ENCODE measurements at regions not wholly inside any gene's neighbourhood (a gene's known extent, or its start where the extent isn't known, plus 50 kb on each side); places are given as distances from the start of the nearest gene placed in this dataset.

DNA sequence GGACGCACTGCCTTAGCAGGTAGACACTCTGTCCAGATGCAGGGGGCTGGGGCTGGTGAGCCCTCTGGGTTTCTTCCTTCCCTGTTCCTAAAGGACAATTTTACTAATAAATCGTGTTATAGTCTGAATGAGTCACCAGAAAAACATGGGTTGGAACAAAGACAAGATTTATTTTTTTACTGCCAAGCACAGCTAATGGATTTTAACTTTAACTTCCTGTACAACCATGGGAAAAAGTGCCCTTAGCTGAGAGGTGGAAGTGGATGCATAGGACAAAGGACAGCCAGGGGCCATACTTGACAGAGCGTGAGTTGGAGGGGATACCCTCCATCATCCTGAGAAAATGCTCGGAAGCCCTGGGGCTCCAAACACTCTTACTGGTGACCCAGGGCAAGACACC is 300.7 kb downstream of the MSX2 start:
- H3K27me3 Mint-ChIP-seq, result peaks cover 0 to 8% of the 10 kb centered on the region in 2 donors
- CTCF ChIA-PET, result no interaction called here
- Histone ChIP-seq H3K36me3 (ENCODE audit: insufficient read depth, low read length) (no peaks in the 10 kb centered on the region), H3K4me3 (ENCODE audit: low read length) (no peak overlapping the region), H3K4me1 (ENCODE audit: insufficient read depth, low read length) (no peaks in the 10 kb centered on the region), H3K9me3 (ENCODE audit: low read length) (no peaks in the 10 kb centered on the region), H3K27me3 (ENCODE audit: insufficient read depth, low read length, poor library complexity, severe bottlenecking) (no peaks in the 10 kb centered on the region), H3K27ac (ENCODE audit: low read depth, low read length) (no peak overlapping the region)
- no peaks in the 10 kb centered on the region for H3K36me3 Mint-ChIP-seq
- H3K9me3 Mint-ChIP-seq, result peaks cover 0 to 18% (median 3%) of the 10 kb centered on the region in 5 donors
- no peaks in the 10 kb centered on the region for H3K4me1 Mint-ChIP-seq
- H3K27ac Mint-ChIP-seq, result no peak overlapping the region
- POLR2A ChIA-PET, result no interaction called here
- DNase-seq, result no peak
- H3K4me3 Mint-ChIP-seq, result no peak overlapping the region

DNA sequence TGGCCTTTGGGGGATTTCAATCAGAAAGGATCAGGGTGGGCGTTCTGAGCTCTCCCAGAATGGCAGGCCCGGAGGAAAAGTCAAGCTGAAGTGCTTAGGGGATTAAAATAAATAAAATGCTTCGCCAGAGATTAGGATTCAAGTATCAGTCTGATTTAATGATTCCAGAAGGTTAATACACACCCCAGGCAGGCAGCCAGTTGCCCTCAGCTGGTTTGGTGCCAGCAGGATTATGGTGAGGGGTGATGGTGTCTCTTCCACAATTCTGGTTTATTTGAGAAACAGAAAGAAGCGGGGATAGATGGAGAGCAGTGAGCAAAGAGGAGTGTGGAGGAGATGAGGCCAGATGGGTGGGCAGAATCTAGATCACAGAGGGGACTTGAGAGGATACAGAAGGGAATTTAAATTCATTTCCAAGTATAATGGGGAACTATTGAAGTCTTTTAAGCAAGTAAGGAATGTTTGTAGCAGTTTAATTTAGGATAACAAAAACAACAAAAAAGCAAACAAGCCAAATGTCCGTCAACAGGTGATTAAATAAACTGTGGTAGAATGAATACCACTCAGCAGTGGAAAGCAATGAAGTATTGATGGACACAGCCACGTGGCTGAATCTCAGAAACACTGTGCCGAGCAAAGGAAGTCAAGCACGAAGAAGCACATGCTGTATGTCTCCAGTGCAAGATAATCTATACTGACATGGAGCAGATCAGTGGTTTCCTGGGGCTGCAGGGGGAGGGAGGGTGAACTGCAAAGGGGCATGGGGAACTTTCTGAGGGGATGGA is 297.7 kb downstream of the MSX2 start:
- Histone ChIP-seq H3K36me3 (ENCODE audit: insufficient read depth, low read length) (no peaks in the 10 kb centered on the region), H3K27ac (ENCODE audit: low read depth, low read length) (no peak overlapping the region), H3K9me3 (ENCODE audit: low read length) (no peaks in the 10 kb centered on the region), H3K27me3 (ENCODE audit: insufficient read depth, low read length, poor library complexity, severe bottlenecking) (no peaks in the 10 kb centered on the region), H3K4me3 (ENCODE audit: low read length) (no peak overlapping the region), H3K4me1 (ENCODE audit: insufficient read depth, low read length) (no peaks in the 10 kb centered on the region)
- ChIA-PET POLR2A (no interaction called here), CTCF (no interaction called here)
- Mint-ChIP-seq H3K4me1 (no peaks in the 10 kb centered on the region), H3K4me3 (no peak overlapping the region), H3K27ac (no peak overlapping the region), H3K9me3 (peaks cover 0 to 14% (median 3%) of the 10 kb centered on the region in 5 donors), H3K36me3 (no peaks in the 10 kb centered on the region), H3K27me3 (peaks cover 0 to 5% of the 10 kb centered on the region in 2 donors)
- no peak for DNase-seq

DNA sequence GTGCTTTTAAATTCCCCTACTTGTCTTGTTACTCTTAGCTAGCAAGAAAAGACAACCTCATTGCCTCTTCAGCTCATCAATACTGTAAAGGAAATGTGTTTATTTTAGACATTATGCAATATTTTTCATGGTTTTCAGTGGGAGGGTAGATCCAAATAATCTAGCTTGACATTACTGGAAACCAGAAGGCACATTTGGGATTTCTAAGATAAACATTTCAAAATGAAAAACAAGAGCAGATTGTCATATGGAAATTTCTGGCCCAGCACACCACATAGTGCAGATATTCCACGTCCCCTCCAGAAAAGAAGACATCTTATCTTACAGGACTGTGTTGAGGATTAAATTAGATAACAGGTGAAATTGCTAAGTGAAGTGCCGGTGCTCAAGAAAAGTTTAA is 296.9 kb downstream of the MSX2 start:
- Mint-ChIP-seq H3K4me1 (no peaks in the 10 kb centered on the region), H3K36me3 (no peaks in the 10 kb centered on the region), H3K9me3 (peaks cover 0 to 14% (median 3%) of the 10 kb centered on the region in 5 donors), H3K27ac (no peak overlapping the region), H3K27me3 (peaks cover 0 to 5% of the 10 kb centered on the region in 2 donors), H3K4me3 (no peak overlapping the region)
- CTCF ChIA-PET, result no interaction called here
- POLR2A ChIA-PET, result no interaction called here
- Histone ChIP-seq H3K36me3 (ENCODE audit: insufficient read depth, low read length) (no peaks in the 10 kb centered on the region), H3K9me3 (ENCODE audit: low read length) (no peaks in the 10 kb centered on the region), H3K27ac (ENCODE audit: low read depth, low read length) (no peak overlapping the region), H3K4me1 (ENCODE audit: insufficient read depth, low read length) (no peaks in the 10 kb centered on the region), H3K4me3 (ENCODE audit: low read length) (no peak overlapping the region), H3K27me3 (ENCODE audit: insufficient read depth, low read length, poor library complexity, severe bottlenecking) (no peaks in the 10 kb centered on the region)
- no peak for DNase-seq

DNA sequence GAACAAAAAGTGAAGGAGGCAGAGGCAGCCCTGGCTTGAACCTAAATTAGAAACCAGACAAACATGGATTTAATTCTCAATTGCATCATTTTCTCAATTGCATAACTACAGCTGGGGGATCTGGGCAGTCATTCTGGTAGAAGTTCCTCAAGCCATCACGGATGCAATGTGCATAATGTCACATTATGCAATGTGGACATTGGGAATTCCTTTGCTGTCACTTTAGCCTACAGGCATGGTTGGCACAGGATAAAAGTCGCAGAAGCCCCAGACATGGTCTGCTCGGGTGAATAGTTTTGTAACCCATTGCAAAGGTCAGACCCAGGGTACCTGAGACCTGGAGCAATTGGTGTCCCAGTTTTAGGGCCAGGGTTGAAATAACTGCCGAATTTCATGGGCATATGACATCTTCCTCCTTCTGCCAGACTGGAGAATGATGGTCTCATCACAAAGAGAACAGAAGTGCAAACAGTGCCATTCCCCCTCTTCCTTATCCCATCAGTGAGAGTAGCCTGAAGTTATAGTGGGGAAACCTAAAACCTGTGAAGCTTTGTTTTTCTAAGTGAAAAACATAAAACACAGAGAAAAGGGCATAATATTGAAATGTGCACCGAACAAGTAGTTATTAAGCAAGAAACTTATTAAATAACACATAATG is 290.8 kb downstream of the MSX2 start:
- Histone ChIP-seq H3K27ac (ENCODE audit: low read depth, low read length) (no peak overlapping the region), H3K9me3 (ENCODE audit: low read length) (no peaks in the 10 kb centered on the region), H3K36me3 (ENCODE audit: insufficient read depth, low read length) (no peaks in the 10 kb centered on the region), H3K4me3 (ENCODE audit: low read length) (no peak overlapping the region), H3K27me3 (ENCODE audit: insufficient read depth, low read length, poor library complexity, severe bottlenecking) (no peaks in the 10 kb centered on the region), H3K4me1 (ENCODE audit: insufficient read depth, low read length) (no peaks in the 10 kb centered on the region)
- CTCF ChIA-PET, result no interaction called here
- POLR2A ChIA-PET, result no interaction called here
- Mint-ChIP-seq H3K4me3 (no peak overlapping the region), H3K4me1 (no peaks in the 10 kb centered on the region), H3K9me3 (no peaks in the 10 kb centered on the region), H3K36me3 (no peaks in the 10 kb centered on the region), H3K27ac (no peak overlapping the region), H3K27me3 (peaks cover 0 to 2% of the 10 kb centered on the region in 2 donors)
- DNase-seq, result no peak

DNA sequence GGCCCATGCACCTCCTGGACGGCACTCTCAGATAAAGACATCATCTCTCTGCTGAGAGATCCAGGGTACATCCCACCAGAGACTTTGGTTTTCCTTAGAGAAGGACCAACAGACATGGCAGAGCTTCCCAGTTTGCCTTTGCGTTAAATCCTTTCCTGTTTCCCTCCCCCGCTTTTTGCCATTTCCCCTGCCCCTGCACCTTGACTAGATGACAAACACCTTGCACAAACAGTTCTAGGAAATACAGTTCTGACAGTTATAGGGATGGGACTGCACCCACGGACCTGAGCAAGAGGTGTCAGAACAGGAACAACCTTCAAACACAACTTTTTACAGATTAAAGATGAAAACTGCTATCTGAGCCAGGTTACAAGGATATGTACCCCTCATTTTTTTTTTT is 288.9 kb downstream of the MSX2 start:
- H3K4me1 Mint-ChIP-seq, result no peaks in the 10 kb centered on the region
- Histone ChIP-seq H3K9me3 (ENCODE audit: low read length) (no peaks in the 10 kb centered on the region), H3K27me3 (ENCODE audit: insufficient read depth, low read length, poor library complexity, severe bottlenecking) (no peaks in the 10 kb centered on the region), H3K4me3 (ENCODE audit: low read length) (no peak overlapping the region), H3K4me1 (ENCODE audit: insufficient read depth, low read length) (no peaks in the 10 kb centered on the region), H3K27ac (ENCODE audit: low read depth, low read length) (no peak overlapping the region), H3K36me3 (ENCODE audit: insufficient read depth, low read length) (no peaks in the 10 kb centered on the region)
- peaks cover 0 to 2% of the 10 kb centered on the region in 2 donors for H3K27me3 Mint-ChIP-seq
- no peak for DNase-seq
- no peak overlapping the region for H3K27ac Mint-ChIP-seq
- POLR2A ChIA-PET, result no interaction called here
- no peaks in the 10 kb centered on the region for H3K9me3 Mint-ChIP-seq
- CTCF ChIA-PET, result no interaction called here
- no peaks in the 10 kb centered on the region for H3K36me3 Mint-ChIP-seq
- no peak overlapping the region for H3K4me3 Mint-ChIP-seq

DNA sequence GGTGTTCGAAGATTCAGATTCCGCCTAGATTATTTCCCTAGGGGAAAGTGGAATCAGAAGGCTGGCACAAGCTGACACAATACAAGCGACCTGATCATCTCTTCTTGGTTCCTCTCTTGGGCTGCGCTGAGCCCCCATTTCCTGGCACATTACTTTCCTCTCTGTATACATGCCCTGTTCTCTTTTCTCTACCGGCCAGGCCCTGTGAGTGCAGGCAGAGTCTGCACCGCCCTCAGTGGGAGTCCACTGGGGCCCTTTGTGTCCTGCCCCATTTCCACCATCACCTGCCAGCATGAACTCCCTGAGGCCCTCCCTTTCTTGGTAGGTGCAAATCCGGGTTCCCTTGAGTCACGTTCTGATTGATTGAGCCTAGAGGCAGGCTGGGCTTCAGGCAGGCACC is 287.9 kb downstream of the MSX2 start:
- Histone ChIP-seq H3K4me3 (ENCODE audit: low read length) (no peak overlapping the region), H3K27me3 (ENCODE audit: insufficient read depth, low read length, poor library complexity, severe bottlenecking) (no peaks in the 10 kb centered on the region), H3K9me3 (ENCODE audit: low read length) (no peaks in the 10 kb centered on the region), H3K4me1 (ENCODE audit: insufficient read depth, low read length) (no peaks in the 10 kb centered on the region), H3K36me3 (ENCODE audit: insufficient read depth, low read length) (no peaks in the 10 kb centered on the region), H3K27ac (ENCODE audit: low read depth, low read length) (no peak overlapping the region)
- H3K27ac Mint-ChIP-seq, result no peak overlapping the region
- no peak overlapping the region for H3K4me3 Mint-ChIP-seq
- no peaks in the 10 kb centered on the region for H3K9me3 Mint-ChIP-seq
- H3K27me3 Mint-ChIP-seq, result peaks cover 0 to 2% of the 10 kb centered on the region in 2 donors
- no peaks in the 10 kb centered on the region for H3K36me3 Mint-ChIP-seq
- DNase-seq, result no peak
- H3K4me1 Mint-ChIP-seq, result no peaks in the 10 kb centered on the region
- ChIA-PET CTCF (no interaction called here), POLR2A (no interaction called here)

DNA sequence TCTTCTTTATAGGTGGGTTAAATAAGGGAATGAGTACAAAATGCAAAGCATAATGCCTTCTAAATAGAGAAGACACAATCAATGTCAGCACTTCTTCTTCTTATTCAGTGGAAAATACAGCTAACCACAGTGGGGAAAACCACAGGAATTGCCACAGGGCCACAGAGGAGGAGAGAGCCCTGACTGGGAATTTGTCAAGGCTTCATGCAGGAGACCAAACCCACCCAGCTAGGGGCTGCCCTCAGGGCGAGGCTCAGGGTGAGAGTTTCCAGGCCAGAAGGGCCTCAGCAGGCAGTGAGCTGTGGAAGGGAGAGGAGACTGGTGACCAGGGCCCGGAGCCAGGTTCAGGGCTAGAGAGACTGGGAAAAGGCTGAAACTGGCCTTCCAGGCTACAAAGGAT is 279.1 kb downstream of the MSX2 start:
- ChIA-PET POLR2A (no interaction called here), CTCF (no interaction called here)
- DNase-seq, result no peak
- Histone ChIP-seq H3K27me3 (ENCODE audit: insufficient read depth, low read length, poor library complexity, severe bottlenecking) (no peaks in the 10 kb centered on the region), H3K9me3 (ENCODE audit: low read length) (no peaks in the 10 kb centered on the region), H3K36me3 (ENCODE audit: insufficient read depth, low read length) (no peaks in the 10 kb centered on the region), H3K27ac (ENCODE audit: low read depth, low read length) (no peak overlapping the region), H3K4me3 (ENCODE audit: low read length) (no peak overlapping the region), H3K4me1 (ENCODE audit: insufficient read depth, low read length) (peaks cover 9% of the 10 kb centered on the region)
- no peaks in the 10 kb centered on the region for H3K36me3 Mint-ChIP-seq
- H3K4me1 Mint-ChIP-seq, result peaks cover 4 to 12% (median 4%) of the 10 kb centered on the region in 3 donors
- peaks cover 7 to 21% of the 10 kb centered on the region in 2 donors for H3K27me3 Mint-ChIP-seq
- H3K4me3 Mint-ChIP-seq, result no peak overlapping the region
- peaks cover 0 to 10% (median 6%) of the 10 kb centered on the region in 5 donors for H3K9me3 Mint-ChIP-seq
- H3K27ac Mint-ChIP-seq, result no peak overlapping the region

DNA sequence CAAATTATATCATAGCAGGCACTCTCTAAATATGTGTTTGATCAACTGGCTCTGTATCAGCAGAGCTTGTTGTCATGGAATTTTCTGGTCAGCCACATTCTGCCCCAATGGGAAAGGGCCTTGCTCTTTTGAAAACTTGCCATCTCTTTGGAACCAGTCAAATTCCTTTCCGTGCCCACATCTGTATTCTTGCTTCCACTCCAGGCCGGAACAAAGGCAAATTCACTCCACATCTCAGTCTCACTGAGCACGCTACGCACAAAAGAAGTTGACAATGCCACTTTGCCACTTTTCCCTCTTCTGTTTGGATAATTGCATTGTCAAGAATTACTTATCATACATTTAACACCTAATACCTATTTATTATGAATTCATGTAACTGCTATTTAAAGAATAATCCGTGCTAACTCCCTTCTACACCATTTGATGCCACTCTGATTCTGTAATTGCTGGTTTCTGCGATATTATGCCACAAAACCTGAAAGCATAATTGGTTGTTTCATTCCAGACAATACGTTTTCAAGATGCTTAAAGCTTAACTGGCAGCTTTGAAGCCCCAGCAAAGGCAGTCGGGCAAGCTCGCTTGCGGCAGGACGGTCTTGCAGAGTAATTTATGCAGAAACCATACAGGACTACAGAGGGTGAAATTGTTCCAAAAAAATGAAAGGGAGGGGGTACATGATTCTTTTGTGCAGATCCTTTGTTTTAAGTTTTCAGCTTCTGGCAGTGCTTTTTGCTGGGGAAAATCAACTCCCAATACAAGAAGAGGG is 277.7 kb downstream of the MSX2 start:
- no peak overlapping the region for H3K4me3 ChIP-seq (ENCODE audit: low read length)
- Mint-ChIP-seq H3K27me3 (peaks cover 7 to 21% of the 10 kb centered on the region in 2 donors), H3K36me3 (no peaks in the 10 kb centered on the region), H3K4me3 (no peak overlapping the region), H3K27ac (no peak overlapping the region), H3K9me3 (peaks cover 0 to 19% (median 9%) of the 10 kb centered on the region in 5 donors), H3K4me1 (peaks cover 12 to 17% (median 16%) of the 10 kb centered on the region in 3 donors)
- POLR2A ChIA-PET, result no interaction called here
- no peaks in the 10 kb centered on the region for H3K9me3 ChIP-seq (ENCODE audit: low read length)
- H3K4me1 ChIP-seq (ENCODE audit: insufficient read depth, low read length), result peaks cover 23% of the 10 kb centered on the region
- no peak for DNase-seq
- no peaks in the 10 kb centered on the region for H3K27me3 ChIP-seq (ENCODE audit: insufficient read depth, low read length, poor library complexity, severe bottlenecking)
- no peak overlapping the region for H3K27ac ChIP-seq (ENCODE audit: low read depth, low read length)
- no peaks in the 10 kb centered on the region for H3K36me3 ChIP-seq (ENCODE audit: insufficient read depth, low read length)
- CTCF ChIA-PET, result no interaction called here
